GM13976 (cell line): ENCODE measurements at regions not wholly inside any gene's neighbourhood (a gene's known extent, or its start where the extent isn't known, plus 50 kb on each side); places are given as distances from the start of the nearest gene placed in this dataset.

Experiments used
- DNase-seq: peaks from one replicate; pipeline ENCODE4 v3.0.0; 2012; ENCODE audit warnings: low spot score
- CTCF ChIP-seq: IDR thresholded peaks from 2 replicates; pipeline ENCODE4 v1.5.1; 2012; ENCODE audit warnings: borderline replicate concordance, mild to moderate bottlenecking; ENCODE audit not compliant: insufficient read depth; ENCODE audit errors: extremely low read depth, missing control alignments, control extremely low read depth
- in situ Hi-C: fragments of 300-500 bp; cut with MboI; formaldehyde crosslinking; loops from one replicate; pipeline ENCODE4 v1.12.0; 2022; ENCODE audit warnings: low sequenced_read_pairs, mixed read lengths, inconsistent platforms; ENCODE audit not compliant: unreplicated experiment

DNA sequence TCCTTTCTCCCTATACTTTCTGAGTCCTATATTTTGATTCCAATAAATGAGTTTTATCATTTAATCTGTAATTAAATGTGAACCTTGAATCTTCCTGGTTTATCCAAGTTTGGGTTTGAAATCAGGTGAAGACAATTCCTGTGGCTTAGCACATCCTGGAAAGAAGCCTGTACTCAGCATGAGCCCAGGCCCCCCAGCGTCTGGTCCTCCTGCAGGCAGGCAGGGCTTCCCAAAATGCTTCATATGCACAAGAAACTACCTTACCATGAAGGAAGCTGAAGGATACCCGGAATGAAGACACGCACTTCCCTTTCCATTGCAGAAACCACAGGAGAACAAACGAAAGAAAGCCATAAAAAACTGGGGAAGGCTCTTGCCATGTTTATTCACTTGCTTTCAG, 157.4 kb upstream of the PDE10A start:
- in situ Hi-C loops, result no loop called here
- no peak for TF ChIP-seq CTCF
- DNase-seq, result no peak

- DNase-seq, result no peak
- TF ChIP-seq CTCF, result no peak
- in situ Hi-C loops, result no loop called here
These were observed 156.4 kb upstream of the PDE10A start for GRCh38 chr6:165819394-165819793.

DNA sequence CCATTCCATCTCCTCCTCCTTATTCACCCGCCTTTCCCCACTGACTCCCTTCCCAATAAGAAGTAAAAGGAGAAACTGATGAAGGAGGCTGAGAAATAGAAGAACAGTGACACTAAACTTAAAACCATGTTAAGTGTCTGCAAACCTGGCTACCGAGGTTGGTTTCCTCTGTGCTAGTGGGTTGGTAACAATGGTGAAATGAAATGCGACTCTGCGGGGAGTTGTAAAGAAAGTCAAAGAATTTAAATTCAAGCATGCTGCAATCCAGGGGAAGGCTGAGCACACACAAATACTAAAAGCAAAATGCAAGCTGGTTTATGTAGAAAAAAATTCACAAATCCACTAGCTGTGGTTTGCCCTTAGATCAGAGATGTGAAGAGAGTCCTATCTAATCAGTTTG, 155.2 kb upstream of the PDE10A start:
- in situ Hi-C loops, result no loop called here
- no peak for DNase-seq
- TF ChIP-seq CTCF, result no peak

DNA sequence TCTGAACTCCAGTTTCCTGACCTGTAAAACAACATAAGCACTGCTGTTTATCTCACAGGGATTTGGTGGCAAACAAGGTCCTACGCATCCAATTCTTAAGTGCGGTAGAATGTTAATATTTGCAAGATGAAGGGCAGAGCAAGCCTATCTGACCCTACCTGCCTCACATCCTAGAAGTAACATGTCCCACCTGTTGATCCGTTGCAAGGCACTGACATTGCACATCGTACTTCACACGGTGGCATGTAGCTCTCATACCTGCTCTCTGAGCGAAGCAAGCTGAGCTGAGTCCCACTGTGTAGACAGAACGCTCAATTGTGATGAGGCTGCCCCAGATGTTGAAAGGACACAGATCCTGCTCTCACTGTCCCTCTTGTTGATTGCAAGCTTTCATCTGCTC, 154.7 kb upstream of the PDE10A start:
- no peak for TF ChIP-seq CTCF
- in situ Hi-C loops, result no loop called here
- no peak for DNase-seq

DNA sequence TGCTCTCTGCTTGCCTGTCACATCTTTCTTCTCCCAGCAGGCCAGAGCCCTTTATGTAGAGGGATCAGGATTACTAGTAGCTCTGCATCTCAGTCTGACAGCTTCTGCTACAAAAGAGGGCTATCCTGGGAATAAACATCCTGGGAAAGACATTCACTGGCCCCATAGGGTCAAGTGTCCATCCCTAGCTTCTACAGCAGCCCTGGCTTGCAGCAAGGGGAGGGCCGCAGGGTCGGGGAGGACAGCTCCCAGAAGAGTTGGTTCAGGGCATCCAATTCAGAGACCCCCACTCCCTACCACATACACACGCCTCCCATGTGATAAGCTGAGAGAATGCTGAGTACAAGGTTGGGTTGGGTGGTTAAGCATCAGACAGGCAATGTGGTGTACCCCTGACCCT, 154.1 kb upstream of the PDE10A start:
- in situ Hi-C loops, result no loop called here
- no peak for TF ChIP-seq CTCF
- DNase-seq, result no peak

DNA sequence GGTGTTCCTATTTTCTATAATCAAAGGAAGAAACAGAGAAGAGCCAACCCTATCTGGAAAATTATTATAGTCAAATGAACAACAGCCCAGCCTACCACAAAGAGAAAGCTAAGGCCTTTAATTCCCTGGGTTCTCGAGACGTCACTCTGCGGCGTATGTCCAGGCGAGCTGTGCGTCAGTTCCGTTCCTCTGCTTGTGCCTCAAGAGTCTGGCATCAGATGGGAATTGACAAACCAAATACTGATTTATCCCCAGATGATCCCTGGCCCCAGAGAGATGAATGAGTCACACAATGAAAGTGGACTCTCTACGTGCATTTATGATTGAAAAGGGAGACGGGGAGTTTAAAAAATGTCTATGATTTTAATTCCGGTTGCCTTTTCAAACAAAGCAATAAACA, 151.6 kb upstream of the PDE10A start:
- no peak for DNase-seq
- TF ChIP-seq CTCF, result no peak
- in situ Hi-C loops, result no loop called here

DNA sequence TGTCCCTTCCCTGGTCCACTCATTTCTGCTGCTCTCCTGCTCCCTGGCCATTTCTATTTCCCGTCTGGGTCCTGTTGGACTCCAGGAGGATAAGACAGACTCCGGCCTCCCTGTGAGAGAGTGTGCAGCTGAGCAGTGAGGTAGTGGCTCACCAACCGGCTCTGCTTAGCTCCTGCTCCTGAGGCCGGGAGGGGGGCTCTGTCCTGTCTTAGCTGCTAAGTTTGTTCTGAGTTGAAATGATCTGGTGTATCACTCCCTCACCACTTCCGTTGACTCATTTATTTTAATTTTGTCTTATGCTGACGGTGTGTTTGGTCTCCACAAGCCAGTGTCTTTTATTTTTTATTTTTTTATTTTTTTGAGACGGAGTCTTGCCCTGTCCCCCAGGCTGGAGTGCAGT, 148.5 kb upstream of the PDE10A start:
- no peak for TF ChIP-seq CTCF
- in situ Hi-C loops, result no loop called here
- DNase-seq, result no peak
